Pancreas (tissue), 10 donors: ENCODE measurements at regions not wholly inside any gene's neighbourhood (a gene's known extent, or its start where the extent isn't known, plus 50 kb on each side); places are given as distances from the start of the nearest gene placed in this dataset.

Experiments used
- ATAC-seq, 4 donors: fragments of 200-7000 bp; cut with Tn5 transposase; one replicate each; pipeline versions ENCODE4 v1.8.0 to v1.9.1; 2020; ENCODE audit warnings: mild to moderate bottlenecking in 4 of 4, moderate library complexity in 4 of 4
- DNase-seq, 6 donors: peaks; one replicate each; pipeline ENCODE4 v3.0.0-alpha.2; 2020
- FAIRE-seq: peaks from 2 replicates; lab custom pipeline; 2012; peaks lifted over from hg19 to GRCh38; lab: Jason Lieb, UNC
- H3K27ac ChIP-seq, 4 donors: fragments of 200-600 bp; sonication (generic); 1 replicate in 3 of 4; 2 replicates in 1 of 4; pipeline versions ENCODE4 v1.5.0 to v1.8.0; 2020
- H3K27me3 ChIP-seq, 4 donors: fragments of 200-600 bp; one replicate each; pipeline ENCODE4 v1.8.0; 2021
- H3K36me3 ChIP-seq, 3 donors: fragments of 200-600 bp; sonication (generic) in 1 of 3; one replicate each; pipeline versions ENCODE4 v1.5.0 to v1.8.0; 2020 to 2021
- H3K4me1 ChIP-seq, 3 donors: fragments of 200-600 bp; one replicate each; pipeline ENCODE4 v1.8.0; 2021
- H3K4me3 ChIP-seq, 4 donors: fragments of 200-600 bp; sonication (generic) in 2 of 4; one replicate each; pipeline versions ENCODE4 v1.5.0 to v1.8.0; 2020 to 2021
- H3K9me3 ChIP-seq, 4 donors: fragments of 200-600 bp; one replicate each; pipeline ENCODE4 v1.8.0; 2021
- WGBS, 2 donors: extraction: QIAGEN DNeasy Blood & Tissue Kit; methylation state at CpG; one replicate each; pipeline ENCODE4 v1.1.7; 2013; 5-methylcytosine and 5-hydroxymethylcytosine counted together
- intact Hi-C, 3 donors: fragments of 100-400 bp; cut with DNase I; formaldehyde crosslinking; loops; one replicate each; pipeline versions ENCODE4 v1.11.1 to v1.14.2; 2022
- TF ChIP-seq, protein P1 (sequence below), 4 donors: fragments of 200-600 bp; sonication (generic) in 3 of 4; IDR thresholded peaks; one replicate each; pipeline versions ENCODE4 v1.5.0 to v1.8.0; 2021; ENCODE audit warnings: antibody characterized with exemption in 4 of 4
- donor health status: healthy with polysubstance abuse.
- donor health status: DM: no; HTN: no; CAD: no; lungs with moderate emphysema.
- donor health status: DM: no; HTN: no; CAD: no.
- donor health status: control.
- donor health status: control.
- donor health status: Bipolar disorder and iron deficiency.
- donor health status: DM: yes; HTN: yes; CAD: no.
- donor health status: DM: no; HTN: no; CAD: no.
- donor health status: DM: no; HTN: no; CAD: no.
- donor health status: DM: yes; HTN: yes; CAD: no.

DNA sequence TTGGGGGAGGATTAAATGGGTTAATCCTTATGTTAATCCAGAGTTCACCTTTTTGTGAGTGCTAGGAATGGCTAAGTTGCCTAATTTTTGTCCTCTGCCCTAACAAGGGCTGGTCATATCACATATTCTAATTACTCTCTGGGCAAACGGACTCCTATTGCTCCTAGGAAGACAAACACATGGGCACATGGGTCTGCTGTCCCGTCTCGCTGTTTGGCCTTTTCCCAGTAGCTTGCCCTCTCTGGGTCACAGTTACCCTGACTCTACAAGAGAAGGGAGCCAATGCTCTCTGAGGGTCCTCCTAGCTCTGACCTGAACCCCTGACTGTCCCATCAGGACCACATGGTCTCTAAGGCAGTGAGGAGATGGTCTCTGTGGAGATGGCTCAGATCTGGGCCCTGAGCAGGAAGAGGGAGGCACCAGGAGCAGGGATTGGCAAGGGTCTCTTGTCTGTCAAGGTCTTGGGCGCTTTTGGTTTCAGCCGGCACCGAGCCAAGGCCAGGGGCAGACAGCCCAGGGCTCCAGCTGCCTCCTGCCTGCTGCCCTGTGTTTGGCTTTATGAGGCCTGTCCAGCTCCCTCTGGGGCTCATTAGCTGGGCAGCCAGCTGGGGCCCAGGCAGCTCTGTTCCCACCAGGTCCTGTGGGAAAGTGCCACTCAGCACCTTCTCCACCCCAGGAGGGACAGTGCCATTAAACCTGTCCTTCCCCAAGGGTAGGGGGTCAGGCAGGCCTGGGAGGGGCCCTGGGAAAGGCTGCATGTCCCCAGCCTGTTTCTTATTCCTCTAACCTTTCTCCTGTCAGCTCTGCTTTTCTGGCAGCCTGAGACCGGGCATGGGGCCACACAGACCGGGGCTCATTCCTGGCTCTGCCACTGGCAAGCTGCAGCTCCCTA is 559.9 kb downstream of the MN1 start:
- ATAC-seq = peak; percentile 82 to 89 (median 82)
- TF ChIP-seq, protein P1, sequence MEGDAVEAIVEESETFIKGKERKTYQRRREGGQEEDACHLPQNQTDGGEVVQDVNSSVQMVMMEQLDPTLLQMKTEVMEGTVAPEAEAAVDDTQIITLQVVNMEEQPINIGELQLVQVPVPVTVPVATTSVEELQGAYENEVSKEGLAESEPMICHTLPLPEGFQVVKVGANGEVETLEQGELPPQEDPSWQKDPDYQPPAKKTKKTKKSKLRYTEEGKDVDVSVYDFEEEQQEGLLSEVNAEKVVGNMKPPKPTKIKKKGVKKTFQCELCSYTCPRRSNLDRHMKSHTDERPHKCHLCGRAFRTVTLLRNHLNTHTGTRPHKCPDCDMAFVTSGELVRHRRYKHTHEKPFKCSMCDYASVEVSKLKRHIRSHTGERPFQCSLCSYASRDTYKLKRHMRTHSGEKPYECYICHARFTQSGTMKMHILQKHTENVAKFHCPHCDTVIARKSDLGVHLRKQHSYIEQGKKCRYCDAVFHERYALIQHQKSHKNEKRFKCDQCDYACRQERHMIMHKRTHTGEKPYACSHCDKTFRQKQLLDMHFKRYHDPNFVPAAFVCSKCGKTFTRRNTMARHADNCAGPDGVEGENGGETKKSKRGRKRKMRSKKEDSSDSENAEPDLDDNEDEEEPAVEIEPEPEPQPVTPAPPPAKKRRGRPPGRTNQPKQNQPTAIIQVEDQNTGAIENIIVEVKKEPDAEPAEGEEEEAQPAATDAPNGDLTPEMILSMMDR (IDR thresholded peaks at IDR 0.05) = no peak
- FAIRE-seq = no peak
- Histone ChIP-seq H3K27me3 (no peaks in the 10 kb centered on the region), H3K27ac (peak overlapping the region; percentile 58 to 89 (median 73)), H3K9me3 (no peaks in the 10 kb centered on the region), H3K4me1 (peaks cover 12 to 60% (median 13%) of the 10 kb centered on the region in 3 donors), H3K4me3 (no peak overlapping the region), H3K36me3 (no peaks in the 10 kb centered on the region)
- peak; percentile 90 to 97 (median 92) for DNase-seq
- WGBS, 2 donors = 26 to 27% methylated on average over 8 of the region's 8 CpGs
- intact Hi-C loops = no loop called here

DNA sequence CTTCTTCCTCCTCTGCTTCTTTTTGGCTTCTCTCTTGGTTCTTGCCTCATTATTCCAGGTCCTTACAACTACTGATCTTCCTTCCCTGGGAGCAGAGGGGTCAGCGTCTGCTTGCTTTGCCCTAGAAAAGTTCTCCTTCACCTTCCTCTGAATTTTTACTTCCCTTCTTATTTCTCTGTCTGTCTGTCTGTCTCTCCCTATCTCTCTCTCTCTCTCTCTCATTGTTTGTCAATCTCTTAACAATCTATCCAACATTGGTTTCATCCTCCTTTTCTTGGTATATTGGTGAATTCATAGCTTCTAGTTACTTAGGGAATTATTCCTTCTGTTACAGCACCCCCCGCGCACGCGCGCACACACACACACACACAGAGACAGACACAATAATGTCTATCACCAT is 559.1 kb downstream of the MN1 start:
- TF ChIP-seq, protein P1 (IDR thresholded peaks at IDR 0.05) = no peak
- no peak for ATAC-seq
- intact Hi-C loops = no loop called here
- no peaks in the 10 kb centered on the region for H3K36me3 ChIP-seq
- peak overlapping the region; percentile 58 to 89 (median 73) for H3K27ac ChIP-seq
- no peaks in the 10 kb centered on the region for H3K9me3 ChIP-seq
- no peak overlapping the region for H3K4me3 ChIP-seq
- peaks cover 16 to 65% (median 17%) of the 10 kb centered on the region in 3 donors for H3K4me1 ChIP-seq
- DNase-seq = no peak
- no peaks in the 10 kb centered on the region for H3K27me3 ChIP-seq
- 37 to 91% methylated on average over 6 of the region's 6 CpGs for whole genome bisulfite sequencing, 2 donors
- FAIRE-seq = no peak

DNA sequence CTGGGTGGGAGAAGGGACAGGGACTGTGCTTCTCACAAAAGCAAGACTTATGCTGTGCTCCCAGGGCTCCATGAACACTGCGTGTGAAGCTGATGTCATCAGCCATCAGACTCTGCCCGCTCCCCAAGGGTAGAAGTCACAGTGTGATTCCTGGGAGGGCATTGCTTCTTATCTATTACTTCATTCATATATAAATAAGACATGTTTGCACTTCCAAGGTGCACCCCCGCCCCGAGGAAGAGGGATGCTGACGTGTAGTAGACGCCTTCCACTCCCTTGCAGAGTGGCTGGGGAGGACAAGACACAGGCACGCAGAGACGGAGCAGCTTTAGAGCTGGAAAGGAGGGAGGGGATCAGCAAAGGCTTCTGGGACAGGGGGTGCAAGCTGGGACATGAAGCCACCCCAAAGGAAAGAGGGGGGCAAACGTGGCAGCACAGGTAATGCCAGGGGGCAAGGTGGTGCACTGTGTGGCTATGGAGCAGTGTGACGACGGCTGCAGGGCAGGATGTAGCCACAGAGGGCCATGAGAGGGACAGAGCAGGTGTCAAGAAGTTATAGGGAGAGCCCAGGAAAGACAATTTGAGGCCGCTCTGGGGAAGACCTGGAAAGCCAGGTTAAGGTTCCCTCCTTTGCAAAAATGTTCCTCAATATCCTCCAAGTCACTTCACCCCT is 558.5 kb downstream of the MN1 start:
- peak; percentile 55 to 70 (median 64) for ATAC-seq
- no peak for FAIRE-seq
- H3K27ac ChIP-seq = peak overlapping the region; percentile 58 to 89 (median 73)
- intact Hi-C loops = no loop called here
- H3K9me3 ChIP-seq = no peaks in the 10 kb centered on the region
- no peak overlapping the region for H3K4me3 ChIP-seq
- H3K27me3 ChIP-seq = no peaks in the 10 kb centered on the region
- H3K4me1 ChIP-seq = peaks cover 18 to 69% (median 19%) of the 10 kb centered on the region in 3 donors
- TF ChIP-seq, protein P1 (IDR thresholded peaks at IDR 0.05) = no peak
- no peaks in the 10 kb centered on the region for H3K36me3 ChIP-seq
- WGBS, 2 donors = 39 to 46% methylated on average over 12 of the region's 12 CpGs
- peak; percentile 64 to 81 (median 74) for DNase-seq

DNA sequence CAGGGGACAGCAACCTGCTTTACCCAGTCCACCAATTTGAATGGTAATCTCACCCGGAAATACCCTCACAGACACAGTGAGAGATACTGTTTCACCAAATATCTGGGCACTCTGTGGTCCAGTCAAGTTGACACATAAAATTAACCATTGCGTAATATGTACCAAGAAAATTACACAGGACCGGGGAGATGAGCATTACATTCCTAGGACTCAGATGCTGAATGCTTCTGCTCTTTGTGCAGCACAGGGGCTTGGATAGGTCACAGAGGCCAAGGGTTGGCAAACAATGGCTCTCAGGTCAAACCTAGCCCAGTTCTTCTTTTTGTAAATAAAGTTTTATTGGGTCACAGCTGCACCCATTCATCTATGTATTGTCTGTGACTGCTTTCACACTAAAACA is 557.2 kb downstream of the MN1 start:
- Histone ChIP-seq H3K9me3 (no peaks in the 10 kb centered on the region), H3K27me3 (no peaks in the 10 kb centered on the region), H3K36me3 (no peaks in the 10 kb centered on the region), H3K27ac (no peak overlapping the region), H3K4me1 (peaks cover 18 to 69% (median 19%) of the 10 kb centered on the region in 3 donors), H3K4me3 (no peak overlapping the region)
- DNase-seq (no peak), ATAC-seq (no peak), FAIRE-seq (no peak)
- intact Hi-C loops = no loop called here
- TF ChIP-seq, protein P1 (IDR thresholded peaks at IDR 0.05) = no peak
- 90 to 94% methylated on average over 3 of the region's 3 CpGs for WGBS, 2 donors
